AG09309 (cell line): ENCODE measurements at regions not wholly inside any gene's neighbourhood (a gene's known extent, or its start where the extent isn't known, plus 50 kb on each side); places are given as distances from the start of the nearest gene placed in this dataset.

Experiments used
- DNase-seq: peaks from one replicate; pipeline ENCODE4 v3.0.0-alpha.2; 2010; ENCODE audit warnings: low read depth
- H3K4me3 ChIP-seq: 2 replicates; pipeline ENCODE4 v1.5.1; 2011; ENCODE audit warnings: mild to moderate bottlenecking, low read depth, low read length, moderate library complexity; ENCODE audit not compliant: control insufficient read depth
- TF ChIP-seq, protein P1 (sequence below): IDR thresholded peaks from 2 replicates; pipeline ENCODE4 v1.5.1; 2011; ENCODE audit warnings: mild to moderate bottlenecking, low read depth, low read length, inconsistent platforms; ENCODE audit not compliant: insufficient read depth, control insufficient read depth; ENCODE audit errors: missing control alignments

DNA sequence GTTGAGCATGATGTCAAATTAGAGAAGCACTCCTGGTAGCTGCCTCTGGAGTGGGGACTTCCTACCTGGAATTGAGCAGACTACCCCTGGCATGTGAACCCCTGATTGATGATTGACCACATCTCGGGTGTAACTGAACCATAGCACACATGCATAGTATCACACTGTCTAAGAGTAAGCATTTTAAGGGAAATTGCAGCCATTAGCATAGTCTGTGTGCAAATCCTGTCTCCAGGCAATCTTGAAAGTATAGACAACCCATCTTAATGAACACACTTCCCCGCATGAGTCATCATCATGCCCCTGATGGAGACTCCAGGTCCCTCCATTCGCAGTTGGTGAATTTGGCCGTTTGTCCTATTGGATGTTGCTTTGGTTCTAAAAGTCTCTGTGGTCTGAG, 131.3 kb downstream of the C11orf91 start:
- no peak for DNase-seq
- no peak overlapping the region for H3K4me3 ChIP-seq
- TF ChIP-seq, protein P1, sequence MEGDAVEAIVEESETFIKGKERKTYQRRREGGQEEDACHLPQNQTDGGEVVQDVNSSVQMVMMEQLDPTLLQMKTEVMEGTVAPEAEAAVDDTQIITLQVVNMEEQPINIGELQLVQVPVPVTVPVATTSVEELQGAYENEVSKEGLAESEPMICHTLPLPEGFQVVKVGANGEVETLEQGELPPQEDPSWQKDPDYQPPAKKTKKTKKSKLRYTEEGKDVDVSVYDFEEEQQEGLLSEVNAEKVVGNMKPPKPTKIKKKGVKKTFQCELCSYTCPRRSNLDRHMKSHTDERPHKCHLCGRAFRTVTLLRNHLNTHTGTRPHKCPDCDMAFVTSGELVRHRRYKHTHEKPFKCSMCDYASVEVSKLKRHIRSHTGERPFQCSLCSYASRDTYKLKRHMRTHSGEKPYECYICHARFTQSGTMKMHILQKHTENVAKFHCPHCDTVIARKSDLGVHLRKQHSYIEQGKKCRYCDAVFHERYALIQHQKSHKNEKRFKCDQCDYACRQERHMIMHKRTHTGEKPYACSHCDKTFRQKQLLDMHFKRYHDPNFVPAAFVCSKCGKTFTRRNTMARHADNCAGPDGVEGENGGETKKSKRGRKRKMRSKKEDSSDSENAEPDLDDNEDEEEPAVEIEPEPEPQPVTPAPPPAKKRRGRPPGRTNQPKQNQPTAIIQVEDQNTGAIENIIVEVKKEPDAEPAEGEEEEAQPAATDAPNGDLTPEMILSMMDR, result no peak

DNA sequence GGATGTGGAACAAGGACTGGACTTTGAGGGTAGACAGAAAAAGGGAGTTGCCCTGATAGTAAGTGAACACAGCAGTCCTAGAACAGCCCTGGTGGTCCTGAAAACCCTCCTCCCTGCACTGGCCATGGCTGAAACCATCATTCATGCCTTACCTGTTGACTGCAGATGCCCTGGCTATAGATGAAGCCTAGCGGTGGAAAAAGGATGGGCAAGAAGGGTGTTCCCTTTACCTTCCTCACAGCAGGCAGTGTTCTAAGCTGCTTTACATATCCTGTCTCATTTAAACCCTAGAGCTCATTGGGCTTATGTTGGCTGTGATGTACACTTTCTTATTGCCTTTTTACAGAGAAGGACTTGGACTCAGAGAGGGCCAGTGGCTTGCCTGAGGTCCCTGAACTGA, 133.6 kb downstream of the C11orf91 start:
- no peak overlapping the region for H3K4me3 ChIP-seq
- no peak for DNase-seq
- TF ChIP-seq, protein P1, result no peak

DNA sequence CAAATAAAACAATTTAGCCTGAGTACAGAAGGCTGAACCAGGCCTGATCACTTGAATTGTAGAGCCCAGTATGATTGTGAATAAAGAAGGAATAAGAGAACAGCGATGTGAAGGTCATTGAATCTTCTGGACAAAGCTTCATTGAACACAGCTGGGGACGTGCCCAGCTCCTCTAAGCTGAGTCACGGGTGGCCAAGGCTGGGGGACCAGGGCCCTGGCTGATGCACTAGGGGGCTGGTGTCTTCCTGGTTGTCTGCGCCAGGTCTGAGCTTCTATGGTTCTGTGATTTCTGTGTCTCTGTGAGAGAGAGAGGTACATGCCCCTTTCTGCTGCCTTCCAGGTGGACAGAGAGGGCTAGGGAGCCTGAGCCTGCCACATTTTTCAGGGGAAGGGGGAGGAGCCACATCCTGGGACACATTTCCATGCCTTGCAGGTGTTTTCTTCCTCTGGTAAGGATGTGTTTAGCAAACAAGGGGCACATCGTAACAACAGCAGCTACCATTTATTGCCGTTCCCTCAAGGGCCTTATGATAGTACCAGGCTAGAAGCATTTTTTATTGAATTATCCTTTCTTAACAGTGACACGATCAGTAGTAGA, 135.7 kb downstream of the C11orf91 start:
- TF ChIP-seq, protein P1, result no peak
- no peak overlapping the region for H3K4me3 ChIP-seq
- DNase-seq, result no peak

DNA sequence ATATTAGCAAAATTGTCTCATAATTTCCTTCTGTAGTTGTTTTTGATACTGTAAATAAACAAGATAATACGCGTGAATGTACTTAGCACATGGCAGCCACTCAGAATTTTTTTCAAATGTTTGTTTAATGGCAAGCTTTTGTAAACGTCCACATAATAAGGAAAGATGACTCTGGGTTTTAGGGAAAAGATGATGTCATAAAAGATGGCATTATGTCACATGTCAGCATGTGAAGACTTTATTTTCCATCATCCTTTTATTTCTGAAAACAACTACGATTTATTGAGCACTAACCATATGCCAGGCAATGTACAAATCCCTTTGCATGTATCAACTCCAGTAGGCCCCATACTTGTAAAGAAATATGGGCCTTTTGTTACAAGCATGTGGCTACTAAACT, 139.9 kb downstream of the C11orf91 start:
- DNase-seq, result no peak
- TF ChIP-seq, protein P1, result no peak
- no peak overlapping the region for H3K4me3 ChIP-seq

DNA sequence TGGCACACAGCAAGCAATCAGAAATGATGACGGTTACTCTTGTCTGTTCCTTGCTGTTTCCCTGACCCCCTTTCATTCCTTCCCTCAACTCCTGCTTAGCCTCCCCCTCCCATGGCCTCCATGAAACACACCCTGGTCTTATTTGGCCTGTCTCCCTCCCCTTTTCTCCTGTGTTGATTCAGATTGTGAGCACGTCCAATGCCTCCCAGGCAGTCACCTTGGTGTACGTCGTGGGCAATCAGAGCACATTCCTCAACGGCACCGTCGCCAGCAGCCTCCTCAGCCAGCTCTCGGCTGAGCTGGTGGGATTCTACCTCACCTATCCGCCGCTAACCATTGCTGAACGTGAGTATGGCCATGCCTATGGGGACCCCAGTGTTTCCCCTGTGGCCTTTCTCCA, 141.1 kb downstream of the C11orf91 start:
- H3K4me3 ChIP-seq, result no peak overlapping the region
- TF ChIP-seq, protein P1, result no peak
- DNase-seq, result no peak

DNA sequence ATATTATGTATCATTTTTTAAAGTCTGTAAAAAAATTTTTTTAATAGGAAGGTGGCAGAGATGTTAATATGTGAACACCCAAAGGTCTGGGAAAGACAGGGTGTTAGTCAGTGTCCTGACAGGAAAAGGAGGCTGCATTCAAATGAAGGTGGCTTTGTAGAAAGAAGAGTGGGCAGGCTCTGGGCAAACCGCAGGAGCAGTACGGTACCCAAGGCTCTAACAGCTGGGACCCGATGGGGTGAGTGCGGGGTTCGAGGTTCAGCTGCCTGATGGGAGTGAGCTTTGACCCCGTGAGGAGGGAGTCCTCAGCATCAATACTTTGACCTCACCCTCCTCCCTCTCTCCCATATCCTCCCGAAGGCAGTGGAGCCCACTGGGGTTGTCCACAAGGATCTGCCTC, 142.5 kb downstream of the C11orf91 start:
- TF ChIP-seq, protein P1, result no peak
- no peak for DNase-seq
- no peak overlapping the region for H3K4me3 ChIP-seq

DNA sequence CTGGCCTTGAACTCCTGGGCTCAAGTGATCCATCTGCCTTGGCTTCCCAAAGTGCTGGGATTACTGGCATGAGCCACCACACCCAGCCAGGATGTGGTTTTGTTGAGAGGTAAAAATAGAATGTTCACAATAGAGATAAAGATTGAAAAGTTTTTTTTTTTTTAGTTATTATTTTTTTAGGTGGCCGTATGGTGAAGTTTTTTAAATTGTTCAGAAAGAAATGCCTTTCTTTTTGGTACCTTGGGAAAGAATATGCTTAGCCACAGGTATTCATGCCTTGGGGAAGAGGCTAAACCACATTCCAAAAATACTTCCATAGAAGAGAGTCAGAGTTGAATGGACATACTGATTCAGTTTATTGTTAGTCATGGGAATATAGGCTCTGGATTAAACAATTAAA, 143.4 kb downstream of the C11orf91 start:
- peak; percentile 82 for DNase-seq
- H3K4me3 ChIP-seq, result no peak overlapping the region
- TF ChIP-seq, protein P1, result no peak
